ENCODE measurements at regions not wholly inside any gene's neighbourhood (a gene's known extent, or its start where the extent isn't known, plus 50 kb on each side); places are given as distances from the start of the nearest gene placed in this dataset.
"Not testable (repeated sequence)": the region's sequence is repeated elsewhere in the genome, so short reads cannot be mapped to it uniquely, and the experiment has no call there.

DNA sequence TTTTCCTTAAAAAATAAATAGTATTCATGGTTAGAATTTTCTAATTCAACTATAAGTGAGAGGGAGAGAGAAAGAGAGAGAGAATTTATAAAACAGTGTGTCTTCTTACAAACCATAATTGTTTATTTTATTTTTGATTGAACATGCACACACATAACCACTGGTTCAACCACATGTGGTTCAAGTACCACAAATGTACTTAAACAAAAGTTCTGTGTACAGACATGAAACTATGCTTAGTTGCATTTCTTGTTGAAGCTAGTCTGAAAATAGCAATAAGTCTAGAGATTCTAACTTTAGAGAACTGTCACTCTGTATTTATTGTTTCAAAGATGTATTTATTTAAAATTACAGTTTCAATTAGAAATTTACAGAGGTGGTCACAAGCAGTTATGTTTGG lies 130.6 kb upstream of the PDE4D start:
- DNase-seq, result no peak
- H3K9me3 ChIP-seq, result no peaks in the 10 kb centered on the region
- no peaks in the 10 kb centered on the region for H3K4me1 ChIP-seq
- H3K27ac ChIP-seq, result no peak overlapping the region
- no peak for TF ChIP-seq POLR2A (IDR thresholded peaks at IDR 0.05)
- TF ChIP-seq, protein P1, sequence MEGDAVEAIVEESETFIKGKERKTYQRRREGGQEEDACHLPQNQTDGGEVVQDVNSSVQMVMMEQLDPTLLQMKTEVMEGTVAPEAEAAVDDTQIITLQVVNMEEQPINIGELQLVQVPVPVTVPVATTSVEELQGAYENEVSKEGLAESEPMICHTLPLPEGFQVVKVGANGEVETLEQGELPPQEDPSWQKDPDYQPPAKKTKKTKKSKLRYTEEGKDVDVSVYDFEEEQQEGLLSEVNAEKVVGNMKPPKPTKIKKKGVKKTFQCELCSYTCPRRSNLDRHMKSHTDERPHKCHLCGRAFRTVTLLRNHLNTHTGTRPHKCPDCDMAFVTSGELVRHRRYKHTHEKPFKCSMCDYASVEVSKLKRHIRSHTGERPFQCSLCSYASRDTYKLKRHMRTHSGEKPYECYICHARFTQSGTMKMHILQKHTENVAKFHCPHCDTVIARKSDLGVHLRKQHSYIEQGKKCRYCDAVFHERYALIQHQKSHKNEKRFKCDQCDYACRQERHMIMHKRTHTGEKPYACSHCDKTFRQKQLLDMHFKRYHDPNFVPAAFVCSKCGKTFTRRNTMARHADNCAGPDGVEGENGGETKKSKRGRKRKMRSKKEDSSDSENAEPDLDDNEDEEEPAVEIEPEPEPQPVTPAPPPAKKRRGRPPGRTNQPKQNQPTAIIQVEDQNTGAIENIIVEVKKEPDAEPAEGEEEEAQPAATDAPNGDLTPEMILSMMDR (IDR thresholded peaks at IDR 0.05 in 8 of 11, conservative IDR thresholded peaks at IDR 0.05 in 3 of 11), result no peak
- TF ChIP-seq POLR2AphosphoS5 (IDR thresholded peaks at IDR 0.05), result no peak
- H3K27me3 ChIP-seq (replicated peaks in 1 of 7), result no peaks in the 10 kb centered on the region
- H3K36me3 ChIP-seq, result no peaks in the 10 kb centered on the region
- intact Hi-C loops (cut with DNase I; ENCODE audit: low total_unique reads), result no loop called here
- no peak overlapping the region for H3K4me3 ChIP-seq

GRCh38 chr5:60023255-60023654 lies 129.7 kb upstream of the PDE4D start:
- TF ChIP-seq POLR2AphosphoS5 (IDR thresholded peaks at IDR 0.05) (no peak), POLR2A (IDR thresholded peaks at IDR 0.05) (no peak)
- TF ChIP-seq, protein P1 (IDR thresholded peaks at IDR 0.05 in 8 of 11, conservative IDR thresholded peaks at IDR 0.05 in 3 of 11), result no peak
- DNase-seq, result no peak
- Histone ChIP-seq H3K27ac (no peak overlapping the region), H3K9me3 (no peaks in the 10 kb centered on the region), H3K36me3 (no peaks in the 10 kb centered on the region), H3K27me3 (replicated peaks in 1 of 7) (no peaks in the 10 kb centered on the region), H3K4me3 (no peak overlapping the region), H3K4me1 (no peaks in the 10 kb centered on the region)
- intact Hi-C loops (cut with DNase I; ENCODE audit: low total_unique reads), result no loop called here

DNA sequence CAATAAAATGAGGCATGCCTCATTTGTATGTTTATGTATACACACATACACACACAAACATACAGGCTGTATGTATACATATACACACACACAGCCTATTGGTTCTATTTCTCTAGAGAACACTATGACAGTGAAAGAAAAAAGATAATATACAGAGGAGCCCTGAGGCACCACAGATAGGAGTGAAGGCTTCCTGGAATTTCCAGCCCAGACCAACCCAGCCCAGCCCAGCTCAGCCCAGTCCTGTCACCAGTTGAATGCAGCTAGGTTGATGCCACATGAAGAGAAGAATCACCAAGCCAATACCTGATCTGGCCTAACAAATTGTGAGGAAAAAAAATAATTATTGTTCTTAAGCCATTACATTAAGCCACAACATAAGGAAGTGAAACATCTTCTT lies 126.9 kb upstream of the PDE4D start:
- no peak for TF ChIP-seq POLR2AphosphoS5 (IDR thresholded peaks at IDR 0.05)
- TF ChIP-seq POLR2A (IDR thresholded peaks at IDR 0.05), result no peak
- TF ChIP-seq, protein P1 (IDR thresholded peaks at IDR 0.05 in 8 of 11, conservative IDR thresholded peaks at IDR 0.05 in 3 of 11), result no peak
- Histone ChIP-seq H3K27ac (no peak overlapping the region), H3K4me1 (no peaks in the 10 kb centered on the region), H3K4me3 (no peak overlapping the region), H3K27me3 (replicated peaks in 1 of 7) (no peaks in the 10 kb centered on the region), H3K9me3 (peaks cover 0 to 14% (median 0%) of the 10 kb centered on the region in 8 donors), H3K36me3 (no peaks in the 10 kb centered on the region)
- DNase-seq, result no peak
- intact Hi-C loops (cut with DNase I; ENCODE audit: low total_unique reads), result no loop called here

DNA sequence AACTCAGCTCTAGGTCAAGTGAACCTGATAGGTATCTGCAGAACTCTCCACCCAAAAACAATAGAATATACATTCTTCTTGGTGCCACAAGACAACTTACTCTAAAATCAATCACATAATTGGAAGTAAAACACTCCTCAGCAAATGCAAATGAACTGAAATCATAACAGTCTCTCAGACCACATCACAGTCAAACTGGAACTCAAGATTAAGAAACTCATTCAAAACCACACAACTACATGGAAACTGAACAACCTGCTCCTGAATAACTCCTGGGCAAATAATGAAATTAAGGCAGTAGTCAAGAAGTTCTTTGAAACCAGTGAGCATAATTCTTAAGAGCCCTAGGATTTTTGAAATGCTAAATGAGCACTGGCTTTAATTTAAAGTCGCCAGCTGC lies 125.4 kb upstream of the PDE4D start:
- H3K36me3 ChIP-seq; H3K4me3 ChIP-seq; DNase-seq; intact Hi-C loops (cut with DNase I; ENCODE audit: low total_unique reads); H3K4me1 ChIP-seq; H3K27ac ChIP-seq; H3K27me3 ChIP-seq (replicated peaks in 1 of 7): not testable (repeated sequence)
- peaks cover 0 to 14% (median 0%) of the 10 kb centered on the region in 8 donors for H3K9me3 ChIP-seq
- 84 to 94% (median 89%) methylated on average over 1 of the region's 1 CpG for WGBS, 5 donors

DNA sequence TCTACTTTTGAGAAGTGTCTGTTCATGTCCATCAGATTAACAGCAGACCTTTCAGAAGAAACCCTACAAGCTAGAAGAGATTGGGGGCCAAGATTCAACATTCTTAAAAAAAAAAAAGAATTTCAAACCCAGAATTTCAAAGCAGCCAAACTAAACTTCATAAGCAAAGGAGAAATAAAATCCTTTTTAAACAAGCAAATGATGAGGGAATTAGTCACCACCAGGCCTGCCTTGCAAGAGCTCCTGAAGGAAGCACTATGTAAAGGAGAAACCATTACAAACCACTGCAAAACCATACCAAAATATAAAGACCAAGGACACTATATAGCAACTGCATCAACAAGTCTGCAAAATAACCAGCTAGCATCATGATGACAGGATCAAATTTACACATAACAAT lies 124.6 kb upstream of the PDE4D start:
- Histone ChIP-seq H3K4me3 (no peak overlapping the region), H3K27me3 (replicated peaks in 1 of 7) (no peaks in the 10 kb centered on the region), H3K4me1 (no peaks in the 10 kb centered on the region), H3K27ac (no peak overlapping the region), H3K9me3 (peaks cover 0 to 14% (median 0%) of the 10 kb centered on the region in 8 donors), H3K36me3 (no peaks in the 10 kb centered on the region)
- TF ChIP-seq, protein P1 (IDR thresholded peaks at IDR 0.05 in 8 of 11, conservative IDR thresholded peaks at IDR 0.05 in 3 of 11), result no peak
- TF ChIP-seq POLR2AphosphoS5 (IDR thresholded peaks at IDR 0.05), result no peak
- TF ChIP-seq POLR2A (IDR thresholded peaks at IDR 0.05), result no peak
- no peak for DNase-seq
- intact Hi-C loops (cut with DNase I; ENCODE audit: low total_unique reads), result no loop called here

All from spleen (tissue), 11 donors.